ENCODE measurements at regions not wholly inside any gene's neighbourhood (a gene's known extent, or its start where the extent isn't known, plus 50 kb on each side); places are given as distances from the start of the nearest gene placed in this dataset.
"Not testable (repeated sequence)": the region's sequence is repeated elsewhere in the genome, so short reads cannot be mapped to it uniquely, and the experiment has no call there.

- TF ChIP-seq XRCC5 (IDR thresholded peaks at IDR 0.05; ENCODE audit: low read depth, low read length); EZH2 (IDR thresholded peaks at IDR 0.05; ENCODE audit: borderline replicate concordance, low read depth, low read length); ZFP30 (CRISPR knock-in tag; IDR thresholded peaks at IDR 0.05; ENCODE audit: borderline replicate concordance); POLR2A (conservative IDR thresholded peaks at IDR 0.05); CTCF (IDR thresholded peaks at IDR 0.05 in 2 of 3, conservative IDR thresholded peaks at IDR 0.05 in 1 of 3; ENCODE audit: insufficient read depth in 2 of 3, low read depth in 1 of 3, low read length in 3 of 3); ZNF449 (CRISPR knock-in tag; IDR thresholded peaks at IDR 0.05); TGIF2 (CRISPR knock-in tag; IDR thresholded peaks at IDR 0.05); ZNF384 (IDR thresholded peaks at IDR 0.05; ENCODE audit: low read depth, low read length); TFAP4 (CRISPR knock-in tag; IDR thresholded peaks at IDR 0.05; ENCODE audit: borderline replicate concordance): not testable (repeated sequence)
Observed at GRCh38 chr3:3646103-3646844, 153.0 kb upstream of the LRRN1 start.

All from K562 (cell line).